Transverse colon (tissue), 4 donors: ENCODE measurements at regions not wholly inside any gene's neighbourhood (a gene's known extent, or its start where the extent isn't known, plus 50 kb on each side); places are given as distances from the start of the nearest gene placed in this dataset.

ENCODE experiments used
- DNase-seq: peaks from one replicate; pipeline ENCODE4 v3.0.0-alpha.2; 2019
- H3K27ac ChIP-seq, 4 donors: fragments of 200-600 bp; sonication (generic); 2 replicates each; pipeline ENCODE4 v1.5.1; 2016 to 2018; ENCODE audit warnings: inconsistent platforms in 4 of 4
- H3K27me3 ChIP-seq: fragments of 200-600 bp; sonication (generic); 2 replicates; pipeline ENCODE4 v1.5.1; 2017; ENCODE audit warnings: inconsistent platforms
- H3K36me3 ChIP-seq, 4 donors: fragments of 200-600 bp; sonication (generic); 2 replicates each; pipeline ENCODE4 v1.5.1; 2017 to 2019; ENCODE audit warnings: inconsistent platforms in 4 of 4
- H3K4me1 ChIP-seq, 4 donors: fragments of 200-600 bp; sonication (generic); 2 replicates each; pipeline ENCODE4 v1.5.1; 2017 to 2020; ENCODE audit warnings: inconsistent platforms in 4 of 4
- H3K4me3 ChIP-seq, 4 donors: fragments of 200-600 bp; sonication (generic); 1 replicate in 1 of 4; 2 replicates in 3 of 4; pipeline versions ENCODE4 v1.5.1 to v1.6.1; 2017 to 2019; ENCODE audit warnings: inconsistent platforms in 4 of 4
- H3K9me3 ChIP-seq, 2 donors: fragments of 200-600 bp; sonication (generic); 2 replicates each; pipeline ENCODE4 v1.5.1; 2017 to 2019; ENCODE audit warnings: inconsistent platforms in 2 of 2
- CTCF ChIP-seq, 5 experiments: fragments of 200-600 bp in 3 of 5; fragments of 450-650 bp in 2 of 5; sonication (generic) in 3 of 5; IDR thresholded peaks; 1 replicate in 2 of 5; 2 replicates in 3 of 5; pipeline ENCODE4 v1.5.1; 2016 to 2017; ENCODE audit warnings: antibody characterized with exemption in 5 of 5, inconsistent platforms in 3 of 5, mild to moderate bottlenecking in 2 of 5, moderate library complexity in 1 of 5
- EP300 ChIP-seq: sonication (generic); formaldehyde crosslinking; IDR thresholded peaks from one replicate; pipeline ENCODE4 v1.6.1; 2017; ENCODE audit warnings: antibody characterized with exemption, low read depth
- POLR2A ChIP-seq: fragments of 450-650 bp; IDR thresholded peaks from one replicate; pipeline ENCODE4 v1.6.1; 2016; ENCODE audit warnings: antibody characterized with exemption, mild to moderate bottlenecking, moderate library complexity
- POLR2AphosphoS5 ChIP-seq, 3 donors: sonication (generic); formaldehyde crosslinking; IDR thresholded peaks; one replicate each; pipeline ENCODE4 v1.6.1; 2016; ENCODE audit warnings: antibody characterized with exemption in 3 of 3
- WGBS, 2 donors: methylation state at CpG; one replicate each; pipeline ENCODE4 v1.1.5; 2018; ENCODE audit warnings: low coverage in 1 of 2; 5-methylcytosine and 5-hydroxymethylcytosine counted together
- in situ Hi-C, 4 donors: fragments of 200-750 bp; cut with MboI; loops; one replicate each; pipeline versions ENCODE4 v1.15.0 to v1.15.1; 2017; ENCODE audit warnings: low sequenced_read_pairs in 3 of 4, low pct_ligation_motif_present in 1 of 4, low pct_unique_long_range_greater_than_20kb in 1 of 4
- intact Hi-C: fragments of 100-400 bp; cut with DNase I; formaldehyde crosslinking; loops from one replicate; pipeline ENCODE4 v1.15.1; 2023; ENCODE audit warnings: low total_unique reads

DNA sequence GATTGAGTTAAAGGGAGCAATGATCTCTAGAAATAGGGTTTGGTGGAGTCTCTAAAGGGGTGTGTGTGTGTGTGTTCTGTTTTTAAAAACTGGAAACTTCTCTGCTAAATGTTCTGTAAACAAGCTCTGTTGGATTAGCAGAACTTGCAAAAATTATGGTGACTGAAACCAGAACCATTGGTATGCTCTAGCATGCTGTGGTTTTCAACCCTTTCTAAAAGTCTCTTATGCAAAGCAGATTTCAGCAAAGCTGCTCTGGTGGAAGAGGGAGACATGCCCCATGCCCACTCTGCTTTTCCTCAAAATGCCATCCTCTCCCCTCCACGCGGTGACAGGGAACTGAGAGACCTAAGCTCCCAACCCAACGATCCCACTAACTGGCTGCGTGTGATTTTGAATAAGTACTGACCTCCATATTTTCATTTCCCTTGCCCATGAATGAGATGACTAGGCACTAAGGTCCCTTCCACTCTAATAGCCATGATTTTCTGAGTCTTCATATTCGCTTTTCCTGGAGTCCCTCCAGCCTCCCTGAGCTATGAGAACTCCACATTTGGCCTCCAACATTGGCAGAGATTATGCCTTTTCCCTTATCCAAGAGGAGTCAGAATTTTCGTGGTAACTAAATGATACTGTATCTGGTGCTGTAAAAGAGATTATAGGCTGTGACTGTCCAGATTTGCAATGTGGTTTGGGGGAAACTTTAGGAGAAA is 117.3 kb upstream of the PALS2 start:
- no peak overlapping the region for H3K27ac ChIP-seq
- H3K4me1 ChIP-seq = no peaks in the 10 kb centered on the region
- no peak for DNase-seq
- H3K9me3 ChIP-seq = no peaks in the 10 kb centered on the region
- intact Hi-C loops = no loop called here
- no peaks in the 10 kb centered on the region for H3K27me3 ChIP-seq
- in situ Hi-C loops = no loop called here
- no peak overlapping the region for H3K4me3 ChIP-seq
- H3K36me3 ChIP-seq = no peaks in the 10 kb centered on the region
- 43 to 72% methylated on average over 4 to 6 of the region's 6 CpGs for WGBS, 2 donors
- TF ChIP-seq POLR2A (no peak), EP300 (no peak), CTCF (IDR thresholded peaks at IDR 0.05) (no peak), POLR2AphosphoS5 (IDR thresholded peaks at IDR 0.05) (no peak)

DNA sequence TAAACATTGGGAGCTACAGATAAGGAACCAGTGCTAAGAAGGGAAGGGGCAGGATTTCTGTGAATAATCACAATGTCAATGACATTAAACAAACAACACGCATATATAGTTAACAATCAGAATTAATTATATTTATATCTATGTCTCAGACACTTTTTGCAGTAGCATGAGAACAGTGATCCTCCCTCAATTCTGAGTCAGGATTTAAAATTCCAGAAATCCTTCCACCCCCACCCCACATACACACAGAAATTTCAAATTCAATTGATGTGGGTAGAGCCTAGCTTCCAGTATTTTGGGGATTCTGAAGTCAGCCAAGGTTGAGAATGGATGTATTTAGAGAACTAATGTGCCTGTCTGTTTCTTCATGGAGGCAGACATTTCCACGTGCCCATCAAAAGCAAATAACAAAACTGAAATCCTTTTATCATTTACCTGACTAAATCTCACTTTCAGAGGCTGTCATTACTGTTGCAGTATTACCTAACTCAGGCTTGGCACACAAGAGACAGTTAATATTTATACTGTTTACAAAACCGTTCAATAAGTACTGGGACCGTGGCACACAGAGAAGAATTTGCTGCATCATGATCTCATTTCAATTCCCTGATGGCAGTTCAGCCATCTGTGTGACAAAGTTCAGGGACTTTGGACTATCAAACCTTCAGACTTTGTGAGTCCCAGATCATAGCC is 116.6 kb upstream of the PALS2 start:
- 27% methylated on average over 4 of the region's 4 CpGs for WGBS, 2 donors
- Histone ChIP-seq H3K27ac (no peak overlapping the region), H3K27me3 (no peaks in the 10 kb centered on the region), H3K4me3 (no peak overlapping the region), H3K9me3 (no peaks in the 10 kb centered on the region), H3K4me1 (no peaks in the 10 kb centered on the region), H3K36me3 (no peaks in the 10 kb centered on the region)
- no peak for DNase-seq
- intact Hi-C loops = no loop called here
- no peak for TF ChIP-seq POLR2AphosphoS5 (IDR thresholded peaks at IDR 0.05)
- TF ChIP-seq POLR2A = no peak
- in situ Hi-C loops = no loop called here

- no peak overlapping the region for H3K4me3 ChIP-seq
- no peaks in the 10 kb centered on the region for H3K9me3 ChIP-seq
- no peak overlapping the region for H3K27ac ChIP-seq
- no peaks in the 10 kb centered on the region for H3K36me3 ChIP-seq
- no peaks in the 10 kb centered on the region for H3K4me1 ChIP-seq
- 21 to 42% methylated on average over 2 of the region's 2 CpGs for WGBS, 2 donors
- in situ Hi-C loops (no loop called here), intact Hi-C loops (no loop called here)
- TF ChIP-seq CTCF (IDR thresholded peaks at IDR 0.05) = no peak
- TF ChIP-seq EP300 = no peak
- no peak for TF ChIP-seq POLR2A
- no peak for TF ChIP-seq POLR2AphosphoS5 (IDR thresholded peaks at IDR 0.05)
- DNase-seq = no peak
- H3K27me3 ChIP-seq = no peaks in the 10 kb centered on the region
Observed at GRCh38 chr7:24457219-24457558, 116.1 kb upstream of the PALS2 start.

GRCh38 chr7:24462117-24462516 is 111.1 kb upstream of the PALS2 start:
- H3K36me3 ChIP-seq = no peaks in the 10 kb centered on the region
- no peak overlapping the region for H3K4me3 ChIP-seq
- H3K27me3 ChIP-seq = no peaks in the 10 kb centered on the region
- no peaks in the 10 kb centered on the region for H3K4me1 ChIP-seq
- in situ Hi-C loops (no loop called here), intact Hi-C loops (no loop called here)
- 50 to 53% methylated on average over 1 to 2 of the region's 2 CpGs for WGBS, 2 donors
- no peak for DNase-seq
- no peak for TF ChIP-seq POLR2A
- no peak for TF ChIP-seq EP300
- TF ChIP-seq POLR2AphosphoS5 (IDR thresholded peaks at IDR 0.05) = no peak
- no peak for TF ChIP-seq CTCF (IDR thresholded peaks at IDR 0.05)
- no peak overlapping the region for H3K27ac ChIP-seq
- no peaks in the 10 kb centered on the region for H3K9me3 ChIP-seq
